ENCODE measurements at regions not wholly inside any gene's neighbourhood (a gene's known extent, or its start where the extent isn't known, plus 50 kb on each side); places are given as distances from the start of the nearest gene placed in this dataset.

- DNase-seq: no peak
These were observed 51.0 kb upstream of the BARX2 start for GRCh38 chr11:129324533-129325175.

GRCh38 chr11:129323896-129324502 lies 51.6 kb upstream of the BARX2 start:
- peak; percentile 83 to 86 for DNase-seq

GRCh38 chr11:129322941-129323340 lies 52.7 kb upstream of the BARX2 start:
- no peak for DNase-seq

- DNase-seq: peak in 1 of 2 donors; percentile 3
These were observed 54.6 kb upstream of the BARX2 start for GRCh38 chr11:129321076-129321475.

GRCh38 chr11:129320494-129320893 lies 55.2 kb upstream of the BARX2 start:
- peak; percentile 60 to 64 for DNase-seq

- DNase-seq: no peak
These were observed 55.9 kb upstream of the BARX2 start for GRCh38 chr11:129319751-129320150.

- DNase-seq: no peak
These were observed 56.4 kb upstream of the BARX2 start for GRCh38 chr11:129319201-129319600.

- no peak for DNase-seq
These were observed 58.1 kb upstream of the BARX2 start for GRCh38 chr11:129317571-129317970.

GRCh38 chr11:129316781-129317180 lies 58.9 kb upstream of the BARX2 start:
- no peak for DNase-seq

- no peak for DNase-seq
These were observed 59.7 kb upstream of the BARX2 start for GRCh38 chr11:129315781-129316579.

- peak; percentile 55 to 66 for DNase-seq
These were observed 61.3 kb upstream of the BARX2 start for GRCh38 chr11:129314371-129314770.

- DNase-seq: no peak
These were observed 61.9 kb upstream of the BARX2 start for GRCh38 chr11:129313541-129314297.

GRCh38 chr11:129312730-129313503 lies 62.7 kb upstream of the BARX2 start:
- no peak for DNase-seq

GRCh38 chr11:129308241-129308865 lies 67.3 kb upstream of the BARX2 start:
- DNase-seq: no peak

- no peak for DNase-seq
These were observed 68.5 kb upstream of the BARX2 start for GRCh38 chr11:129307162-129307561.

- no peak for DNase-seq
These were observed 73.1 kb upstream of the BARX2 start for GRCh38 chr11:129302386-129303101.

GRCh38 chr11:129300099-129300498 lies 75.5 kb upstream of the BARX2 start:
- no peak for DNase-seq

GRCh38 chr11:129298988-129299387 lies 76.7 kb upstream of the BARX2 start:
- DNase-seq: no peak

GRCh38 chr11:129295746-129296145 lies 79.9 kb upstream of the BARX2 start:
- no peak for DNase-seq

GRCh38 chr11:129292771-129293170 lies 82.9 kb upstream of the BARX2 start:
- no peak for DNase-seq

- DNase-seq: no peak
These were observed 83.6 kb upstream of the BARX2 start for GRCh38 chr11:129292092-129292491.

Data from inflammatory macrophage treated with lipopolysaccharide for 1 hour (primary cell).